ENCODE measurements at regions not wholly inside any gene's neighbourhood (a gene's known extent, or its start where the extent isn't known, plus 50 kb on each side); places are given as distances from the start of the nearest gene placed in this dataset.

DNA sequence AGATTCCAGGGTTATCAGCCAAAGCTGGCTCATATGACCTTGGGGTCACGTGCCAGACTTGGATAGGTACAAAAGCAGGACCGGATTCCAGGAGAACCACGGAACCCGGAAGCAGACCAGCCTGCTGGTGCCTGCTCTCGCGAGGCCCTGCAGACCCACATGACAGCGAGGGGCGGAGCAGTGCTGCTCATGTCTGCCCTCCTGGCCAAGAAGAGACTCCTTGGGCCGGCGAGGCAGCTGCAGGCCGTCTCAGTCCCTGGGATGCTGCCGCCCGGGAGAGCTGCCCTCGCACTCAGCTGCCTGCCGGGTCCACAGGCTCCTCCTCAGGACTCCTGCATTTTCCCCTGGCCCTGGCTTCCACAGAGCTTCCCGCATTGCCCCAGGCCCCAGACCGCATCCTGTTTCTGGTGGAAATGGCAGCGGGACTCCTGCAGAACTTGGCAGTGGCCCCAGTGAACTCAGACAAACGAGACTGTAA lies 739.5 kb downstream of the SOCS6 start:
- Histone ChIP-seq H3K36me3 (ENCODE audit: control insufficient read depth, insufficient read depth, low read length) (no peaks in the 10 kb centered on the region), H3K4me3 (replicated peaks; ENCODE audit: low read depth, low read length) (no peak overlapping the region), H3K27me3 (replicated peaks; ENCODE audit: control insufficient read depth, insufficient read depth, low read length) (no peaks in the 10 kb centered on the region)
- TF ChIP-seq CTCF (IDR thresholded peaks at IDR 0.05; ENCODE audit: insufficient read depth, low read length, poor library complexity, severe bottlenecking): no peak
- DNase-seq (ENCODE audit: extremely low read depth, insufficient read length): no peak

DNA sequence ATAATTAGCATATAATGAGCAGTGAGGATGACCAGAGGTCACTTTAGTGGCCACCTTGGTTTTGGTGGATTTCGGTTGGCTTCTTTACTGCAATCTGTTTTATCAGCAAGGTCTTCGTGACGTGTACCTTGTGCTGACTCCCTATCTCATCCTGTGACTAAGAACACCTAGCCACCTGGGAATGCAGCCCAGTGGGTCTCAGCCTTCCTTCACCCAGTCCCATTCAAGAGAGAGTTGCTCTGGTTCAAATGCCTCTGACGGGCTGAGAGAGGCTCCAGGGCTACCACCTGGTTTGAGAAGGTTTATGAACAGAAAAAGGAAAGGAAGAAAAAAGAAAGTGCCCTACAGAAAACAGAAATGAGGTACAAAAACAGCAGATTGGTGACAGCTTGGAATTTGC lies 738.7 kb downstream of the SOCS6 start:
- H3K36me3 ChIP-seq (ENCODE audit: control insufficient read depth, insufficient read depth, low read length): no peaks in the 10 kb centered on the region
- H3K4me3 ChIP-seq (replicated peaks; ENCODE audit: low read depth, low read length): no peak overlapping the region
- no peak for DNase-seq (ENCODE audit: extremely low read depth, insufficient read length)
- TF ChIP-seq CTCF (IDR thresholded peaks at IDR 0.05; ENCODE audit: insufficient read depth, low read length, poor library complexity, severe bottlenecking): no peak
- H3K27me3 ChIP-seq (replicated peaks; ENCODE audit: control insufficient read depth, insufficient read depth, low read length): no peaks in the 10 kb centered on the region

- Histone ChIP-seq H3K36me3 (ENCODE audit: control insufficient read depth, insufficient read depth, low read length) (no peaks in the 10 kb centered on the region), H3K27me3 (replicated peaks; ENCODE audit: control insufficient read depth, insufficient read depth, low read length) (no peaks in the 10 kb centered on the region), H3K4me3 (replicated peaks; ENCODE audit: low read depth, low read length) (no peak overlapping the region)
- DNase-seq (ENCODE audit: extremely low read depth, insufficient read length): no peak
- TF ChIP-seq CTCF (IDR thresholded peaks at IDR 0.05; ENCODE audit: insufficient read depth, low read length, poor library complexity, severe bottlenecking): no peak
These were observed 736.8 kb downstream of the SOCS6 start for GRCh38 chr18:71025505-71026225.

DNA sequence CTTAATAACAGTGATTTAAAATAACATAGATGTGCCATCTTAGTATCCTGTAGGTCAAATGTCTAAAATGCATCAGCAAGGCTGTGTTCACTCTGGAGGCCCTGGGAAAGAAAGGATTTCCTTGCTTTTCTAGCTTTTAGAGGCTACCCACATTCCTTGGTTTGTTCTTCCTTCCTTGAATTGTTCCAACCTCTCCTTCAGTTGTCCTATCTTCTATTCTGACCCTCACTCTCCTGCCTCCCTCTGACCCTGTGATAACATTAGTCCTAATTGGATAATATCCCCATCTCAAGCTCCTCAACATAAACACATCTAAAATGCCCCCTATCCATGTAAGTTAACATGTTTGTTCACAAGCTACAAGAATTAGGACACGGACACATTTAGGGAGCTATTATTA lies 733.5 kb downstream of the SOCS6 start:
- H3K4me3 ChIP-seq (replicated peaks; ENCODE audit: low read depth, low read length): no peak overlapping the region
- no peaks in the 10 kb centered on the region for H3K36me3 ChIP-seq (ENCODE audit: control insufficient read depth, insufficient read depth, low read length)
- no peaks in the 10 kb centered on the region for H3K27me3 ChIP-seq (replicated peaks; ENCODE audit: control insufficient read depth, insufficient read depth, low read length)
- TF ChIP-seq CTCF (IDR thresholded peaks at IDR 0.05; ENCODE audit: insufficient read depth, low read length, poor library complexity, severe bottlenecking): no peak
- DNase-seq (ENCODE audit: extremely low read depth, insufficient read length): no peak

DNA sequence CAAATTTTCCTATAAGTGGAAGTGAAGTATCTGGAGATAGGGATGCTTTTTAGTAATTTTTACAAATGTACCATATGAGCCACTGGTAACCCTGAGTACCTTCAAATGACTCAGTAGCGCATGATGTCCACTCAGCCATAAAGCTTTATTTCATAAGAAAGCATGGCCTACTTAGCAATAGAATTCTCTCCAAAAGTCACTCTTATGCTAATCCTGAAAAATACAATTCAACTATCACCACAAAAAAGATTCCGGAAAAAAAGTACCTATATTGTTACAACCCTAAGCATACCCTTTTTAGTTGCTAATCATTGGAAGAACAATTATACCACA lies 732.2 kb downstream of the SOCS6 start:
- DNase-seq (ENCODE audit: extremely low read depth, insufficient read length): no peak
- no peak for TF ChIP-seq CTCF (IDR thresholded peaks at IDR 0.05; ENCODE audit: insufficient read depth, low read length, poor library complexity, severe bottlenecking)

More for the DNA sequence above, 732.2 kb downstream of the SOCS6 start:
- no peaks in the 10 kb centered on the region for H3K27me3 ChIP-seq (replicated peaks; ENCODE audit: control insufficient read depth, insufficient read depth, low read length)
- H3K36me3 ChIP-seq (ENCODE audit: control insufficient read depth, insufficient read depth, low read length): no peaks in the 10 kb centered on the region
- no peak overlapping the region for H3K4me3 ChIP-seq (replicated peaks; ENCODE audit: low read depth, low read length)
